ENCODE measurements at regions not wholly inside any gene's neighbourhood (a gene's known extent, or its start where the extent isn't known, plus 50 kb on each side); places are given as distances from the start of the nearest gene placed in this dataset.

DNA sequence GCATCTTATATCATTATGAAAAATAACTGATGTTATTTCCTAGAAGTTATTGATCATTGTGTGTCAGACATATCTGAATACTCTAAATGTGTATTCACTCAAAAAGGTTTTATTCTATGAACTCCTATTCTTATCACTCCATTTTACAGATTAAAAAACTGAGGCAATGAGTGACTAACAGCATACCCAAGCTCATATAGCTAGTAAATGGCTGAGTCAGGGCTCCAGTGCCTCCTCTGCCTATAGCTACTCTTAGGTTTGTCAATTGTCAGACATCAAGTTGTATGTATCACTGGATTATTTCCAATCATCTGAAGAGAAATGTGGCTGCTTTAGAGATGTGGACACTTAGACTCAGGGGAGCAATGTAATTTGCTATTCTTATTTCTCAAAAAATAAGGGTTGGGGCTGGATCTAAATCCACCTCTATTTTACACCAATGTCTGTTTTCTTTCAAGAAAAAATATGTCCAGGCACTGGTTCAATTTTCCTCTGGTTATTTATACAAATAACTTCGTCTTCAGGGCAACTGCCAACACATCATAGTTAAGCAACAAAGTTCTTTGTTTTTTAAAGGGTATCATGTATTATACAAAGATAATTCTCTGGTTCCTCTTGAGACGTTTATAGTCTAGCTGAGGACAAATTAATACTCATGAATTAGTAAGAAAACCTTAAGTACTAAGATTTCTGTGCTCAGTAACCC lies 328.9 kb upstream of the MAF start:
- H3K4me3 ChIP-seq (ENCODE audit: low read depth, low read length) = no peak overlapping the region
- no peak for DNase-seq (ENCODE audit: low read depth, low spot score)
- TF ChIP-seq, protein P1, sequence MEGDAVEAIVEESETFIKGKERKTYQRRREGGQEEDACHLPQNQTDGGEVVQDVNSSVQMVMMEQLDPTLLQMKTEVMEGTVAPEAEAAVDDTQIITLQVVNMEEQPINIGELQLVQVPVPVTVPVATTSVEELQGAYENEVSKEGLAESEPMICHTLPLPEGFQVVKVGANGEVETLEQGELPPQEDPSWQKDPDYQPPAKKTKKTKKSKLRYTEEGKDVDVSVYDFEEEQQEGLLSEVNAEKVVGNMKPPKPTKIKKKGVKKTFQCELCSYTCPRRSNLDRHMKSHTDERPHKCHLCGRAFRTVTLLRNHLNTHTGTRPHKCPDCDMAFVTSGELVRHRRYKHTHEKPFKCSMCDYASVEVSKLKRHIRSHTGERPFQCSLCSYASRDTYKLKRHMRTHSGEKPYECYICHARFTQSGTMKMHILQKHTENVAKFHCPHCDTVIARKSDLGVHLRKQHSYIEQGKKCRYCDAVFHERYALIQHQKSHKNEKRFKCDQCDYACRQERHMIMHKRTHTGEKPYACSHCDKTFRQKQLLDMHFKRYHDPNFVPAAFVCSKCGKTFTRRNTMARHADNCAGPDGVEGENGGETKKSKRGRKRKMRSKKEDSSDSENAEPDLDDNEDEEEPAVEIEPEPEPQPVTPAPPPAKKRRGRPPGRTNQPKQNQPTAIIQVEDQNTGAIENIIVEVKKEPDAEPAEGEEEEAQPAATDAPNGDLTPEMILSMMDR (IDR thresholded peaks at IDR 0.05; ENCODE audit: low read depth, low read length) = no peak
- in situ Hi-C loops (cut with HindIII; ENCODE audit: low sequenced_read_pairs) = no loop called here

DNA sequence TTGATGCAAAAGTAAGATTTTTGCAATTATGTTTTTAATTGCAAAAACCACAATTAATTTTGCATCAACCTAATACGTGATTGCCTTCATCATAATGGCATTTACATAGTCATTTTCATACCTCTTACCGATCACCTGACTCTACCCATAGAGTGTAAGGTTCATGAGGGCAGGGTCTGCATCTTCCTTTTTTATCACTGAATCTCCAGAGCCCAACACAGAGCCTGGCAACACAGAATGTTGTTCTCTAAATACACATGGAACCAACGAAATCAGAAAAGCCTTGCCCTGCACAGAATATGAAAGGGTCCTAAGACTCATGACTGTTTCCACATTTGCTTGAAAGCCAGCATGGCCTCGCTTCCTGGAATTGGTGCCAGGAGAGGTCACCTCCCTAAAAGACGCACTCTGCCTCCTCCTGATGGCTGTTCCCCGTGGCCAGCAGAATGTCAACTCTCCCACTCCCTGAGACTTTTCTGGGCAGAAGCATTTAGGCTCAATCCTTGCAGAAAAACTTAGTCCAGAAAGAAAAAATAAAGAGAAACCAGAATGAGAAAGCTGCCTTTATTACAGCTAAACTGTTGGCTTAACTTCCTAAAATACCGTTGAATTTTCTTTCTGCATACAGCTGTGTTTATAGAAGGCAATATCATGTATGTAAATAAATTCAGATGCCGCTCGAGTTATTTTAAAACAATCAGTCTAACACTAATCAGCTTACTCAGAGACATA lies 327.8 kb upstream of the MAF start:
- in situ Hi-C loops (cut with HindIII; ENCODE audit: low sequenced_read_pairs) = no loop called here
- TF ChIP-seq, protein P1 (IDR thresholded peaks at IDR 0.05; ENCODE audit: low read depth, low read length) = no peak
- no peak overlapping the region for H3K4me3 ChIP-seq (ENCODE audit: low read depth, low read length)
- no peak for DNase-seq (ENCODE audit: low read depth, low spot score)

DNA sequence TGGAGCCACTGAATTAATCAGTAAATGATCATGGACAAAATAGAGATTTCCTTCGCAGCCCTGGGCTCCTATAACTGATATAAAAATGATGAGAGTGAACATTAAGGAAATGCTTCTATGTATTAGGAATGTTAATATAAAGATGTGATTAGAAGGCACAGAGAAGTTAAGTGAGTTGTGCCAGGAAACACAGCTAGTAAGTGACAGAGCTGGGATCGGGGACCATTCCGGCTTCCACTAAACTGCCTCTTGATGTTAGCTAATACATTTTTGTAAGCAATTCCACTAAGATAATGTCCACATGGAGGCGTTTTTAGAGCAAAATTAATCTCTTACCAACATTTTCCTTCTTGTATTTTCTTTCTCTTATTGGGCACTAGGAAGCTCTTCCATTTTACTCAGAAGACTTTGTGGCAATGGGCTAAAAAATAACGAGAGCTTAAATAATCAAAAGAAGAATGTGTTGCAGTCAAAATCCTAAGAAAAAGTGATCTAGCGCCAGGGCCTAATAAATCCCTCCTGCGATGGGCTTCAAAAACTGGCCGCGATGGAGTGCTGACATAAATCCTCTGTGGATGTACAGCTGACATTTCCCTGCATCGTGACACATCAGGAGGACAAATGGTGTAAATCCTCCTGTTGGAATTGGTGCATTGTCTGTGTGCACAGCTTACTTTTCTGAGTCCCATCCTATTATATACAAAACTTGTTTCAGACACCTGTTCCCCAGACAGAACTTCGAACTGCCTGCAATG lies 326.1 kb upstream of the MAF start:
- TF ChIP-seq, protein P1 (IDR thresholded peaks at IDR 0.05; ENCODE audit: low read depth, low read length) = no peak
- no peak overlapping the region for H3K4me3 ChIP-seq (ENCODE audit: low read depth, low read length)
- no peak for DNase-seq (ENCODE audit: low read depth, low spot score)
- in situ Hi-C loops (cut with HindIII; ENCODE audit: low sequenced_read_pairs) = no loop called here

DNA sequence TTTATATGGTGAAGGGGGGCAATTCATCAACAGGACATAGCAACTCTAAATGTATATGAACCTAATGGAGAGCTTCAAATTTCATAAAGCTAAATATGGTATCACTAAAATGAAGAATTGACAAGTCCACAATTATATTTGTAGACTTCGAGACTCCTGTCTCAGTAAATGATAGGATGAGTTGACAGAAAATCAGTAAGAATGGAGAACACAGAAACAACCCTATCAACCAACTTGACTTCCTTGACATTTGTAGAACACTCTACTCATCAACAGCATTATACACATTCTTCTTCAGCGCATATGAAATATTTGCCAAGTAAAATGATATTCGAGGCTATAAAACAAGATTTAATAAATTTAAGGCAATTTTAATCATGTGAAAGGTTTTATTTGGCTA lies 322.9 kb upstream of the MAF start:
- in situ Hi-C loops (cut with HindIII; ENCODE audit: low sequenced_read_pairs) = no loop called here
- H3K4me3 ChIP-seq (ENCODE audit: low read depth, low read length) = no peak overlapping the region
- DNase-seq (ENCODE audit: low read depth, low spot score) = no peak
- TF ChIP-seq, protein P1 (IDR thresholded peaks at IDR 0.05; ENCODE audit: low read depth, low read length) = no peak

DNA sequence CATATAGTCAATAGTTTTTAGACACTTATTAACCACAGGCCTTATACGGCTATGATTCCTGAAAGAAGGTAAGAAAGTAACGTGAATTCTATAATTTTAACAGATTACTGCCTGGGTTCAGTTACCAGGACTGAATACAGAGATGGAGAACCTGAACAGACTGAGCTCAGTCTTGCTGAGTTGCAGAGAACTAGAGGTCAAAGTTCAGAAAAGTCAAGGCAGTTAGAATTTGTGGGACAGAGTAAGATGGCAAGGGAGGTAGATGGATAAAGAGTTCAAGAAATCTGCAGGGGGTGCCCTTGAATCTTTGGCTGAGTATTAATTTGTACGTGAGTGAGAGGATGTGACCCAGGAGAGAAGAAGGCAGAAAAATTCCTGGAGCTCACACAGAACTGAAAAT lies 320.1 kb upstream of the MAF start:
- no peak overlapping the region for H3K4me3 ChIP-seq (ENCODE audit: low read depth, low read length)
- no peak for DNase-seq (ENCODE audit: low read depth, low spot score)
- in situ Hi-C loops (cut with HindIII; ENCODE audit: low sequenced_read_pairs) = no loop called here

DNA sequence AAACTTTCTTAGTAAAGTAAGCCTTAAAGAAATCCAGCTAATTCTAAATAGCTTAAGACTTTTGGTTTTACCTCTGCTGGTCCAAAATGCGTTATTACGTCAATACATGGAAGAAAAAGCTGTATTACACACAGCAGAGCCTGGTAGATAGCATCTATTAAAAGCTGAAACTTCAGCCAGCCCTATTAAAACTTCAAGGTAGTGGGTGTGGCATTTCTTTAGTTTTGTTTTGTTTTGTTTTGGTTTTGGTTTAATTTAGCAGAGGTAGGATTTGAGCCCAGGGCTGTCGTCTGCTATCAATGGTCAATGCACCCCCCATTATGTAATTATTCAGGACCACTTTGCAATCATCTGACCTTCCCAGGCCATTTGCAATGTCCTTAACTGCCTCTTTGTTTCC lies 318.4 kb upstream of the MAF start:
- in situ Hi-C loops (cut with HindIII; ENCODE audit: low sequenced_read_pairs) = no loop called here
- TF ChIP-seq, protein P1 (IDR thresholded peaks at IDR 0.05; ENCODE audit: low read depth, low read length) = no peak
- no peak for DNase-seq (ENCODE audit: low read depth, low spot score)
- no peak overlapping the region for H3K4me3 ChIP-seq (ENCODE audit: low read depth, low read length)

More for the DNA sequence above, 320.1 kb upstream of the MAF start:
- TF ChIP-seq, protein P1 (IDR thresholded peaks at IDR 0.05; ENCODE audit: low read depth, low read length) = no peak
